Hippocampal formation (tissue), 2 donors: ENCODE measurements at regions not wholly inside any gene's neighbourhood (a gene's known extent, or its start where the extent isn't known, plus 50 kb on each side); places are given as distances from the start of the nearest gene placed in this dataset.
"Not testable (repeated sequence)": the region's sequence is repeated elsewhere in the genome, so short reads cannot be mapped to it uniquely, and the experiment has no call there.

Experiments
- DNase-seq, 2 donors: peaks; one replicate each; lab custom pipeline; 2025; lab: John Stamatoyannopoulos, UW

DNA sequence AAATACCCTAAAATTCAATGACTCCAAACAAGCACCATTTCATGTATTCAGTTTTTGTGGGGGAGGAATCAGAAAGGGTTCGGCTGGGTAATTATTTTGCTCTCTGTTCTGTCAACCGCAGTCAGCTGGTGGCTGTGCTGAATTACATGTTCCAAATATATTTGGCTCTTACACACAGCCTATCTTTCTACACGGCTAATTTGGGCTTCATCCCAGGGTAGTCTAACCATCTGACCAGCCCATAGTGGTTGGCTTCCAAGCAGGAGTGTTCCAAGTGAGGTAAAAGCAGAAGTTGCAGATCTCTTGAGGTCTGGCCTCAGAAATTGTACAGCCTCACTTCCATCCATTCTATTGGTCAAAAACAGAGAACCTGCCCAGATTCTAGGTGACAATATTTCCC is 760.8 kb upstream of the SEMA6D start:
- peak in 1 of 2 donors; percentile 2 for DNase-seq

DNA sequence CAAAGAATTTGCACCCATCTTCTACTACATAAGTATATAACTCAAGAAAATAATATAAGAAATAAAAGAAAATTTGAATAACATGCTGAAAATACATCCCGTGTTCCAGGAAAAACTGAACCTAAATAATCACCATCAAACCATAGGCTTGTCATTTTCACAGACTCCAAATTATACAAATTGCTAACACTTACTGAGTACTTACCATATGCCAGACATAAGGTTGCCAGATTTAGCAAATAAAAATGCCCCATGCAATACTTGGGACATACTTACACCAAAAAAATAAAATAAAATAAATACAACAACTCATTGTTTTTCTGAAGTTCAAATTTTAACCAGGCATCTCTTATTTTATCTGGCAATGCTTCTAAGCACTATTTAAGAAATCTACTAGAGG is 760.4 kb upstream of the SEMA6D start:
- DNase-seq: no peak

DNA sequence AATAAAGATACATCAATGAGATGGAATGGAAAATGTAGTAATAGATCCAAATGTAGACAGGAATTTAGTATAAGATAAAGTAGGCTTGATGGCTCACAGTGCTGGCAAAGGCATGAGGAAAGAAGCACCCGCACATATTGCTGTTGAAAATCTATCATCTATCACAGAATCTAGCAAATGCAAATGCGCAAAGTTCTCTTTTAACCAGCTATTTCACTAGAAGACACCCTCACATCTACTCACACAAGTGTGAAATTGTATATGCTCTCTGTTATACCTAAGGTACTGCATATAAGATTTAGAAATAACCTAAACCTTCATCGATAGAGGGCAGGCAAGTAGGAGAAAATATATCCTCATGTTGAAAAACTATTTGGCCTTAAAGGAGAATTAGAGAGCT is 756.7 kb upstream of the SEMA6D start:
- no peak for DNase-seq

DNA sequence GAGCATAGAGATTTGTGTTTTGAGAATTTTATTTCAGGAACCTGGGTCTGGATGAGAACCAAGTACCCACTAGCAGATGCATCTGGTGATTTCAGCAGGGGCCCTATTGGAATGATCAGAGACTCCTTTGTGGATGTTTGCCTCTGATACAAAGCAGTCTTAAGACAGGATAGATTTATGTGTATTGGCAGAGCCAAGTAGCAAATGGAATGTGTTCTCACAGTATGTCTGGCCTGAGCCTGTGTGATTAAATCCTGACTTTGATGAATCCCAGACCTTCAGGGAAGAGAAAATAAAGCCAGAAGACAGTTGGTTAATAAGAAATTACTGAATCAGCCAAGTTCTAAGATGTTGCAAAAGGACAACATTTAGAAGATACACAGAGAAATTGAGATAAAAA is 755.5 kb upstream of the SEMA6D start:
- no peak for DNase-seq

DNA sequence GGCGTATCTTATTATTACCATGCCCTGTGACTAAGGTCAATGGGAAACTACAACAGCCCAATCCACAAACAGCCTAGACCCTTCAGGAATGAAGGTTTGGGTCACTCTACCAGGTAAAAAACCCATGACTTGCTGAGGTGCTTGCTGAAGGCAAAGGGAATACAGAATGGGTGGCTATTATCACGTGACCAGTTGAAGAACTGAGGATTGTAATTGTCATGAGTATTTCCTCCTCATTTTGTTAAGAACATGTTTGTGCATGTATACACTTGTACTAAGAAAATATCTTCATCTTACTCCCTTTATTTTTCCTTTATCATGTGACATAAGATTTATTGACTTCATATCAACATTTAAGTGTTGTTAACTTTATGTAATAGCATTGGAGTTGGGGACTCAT is 729.2 kb upstream of the SEMA6D start:
- not testable (repeated sequence) for DNase-seq

DNA sequence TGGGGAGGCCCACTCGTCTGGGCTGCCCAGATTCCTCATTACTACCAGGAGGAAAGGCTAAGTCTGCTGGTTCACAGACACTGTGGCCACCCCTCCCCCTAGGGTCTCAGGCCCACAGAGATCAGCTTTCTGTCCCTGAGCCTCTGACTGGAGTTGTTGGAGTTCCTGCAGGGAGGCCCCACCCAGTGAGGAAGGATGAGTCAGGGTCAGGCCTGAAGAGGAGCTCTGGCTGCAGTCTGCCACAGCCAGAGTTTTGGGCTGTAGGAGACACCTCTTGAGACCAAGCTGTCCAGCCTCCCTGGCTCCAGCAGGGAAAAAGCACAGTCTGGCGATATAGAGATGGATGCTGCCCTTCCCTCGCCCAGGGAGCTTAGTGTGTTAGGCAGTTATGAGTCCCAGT is 720.9 kb upstream of the SEMA6D start:
- DNase-seq: no peak

DNA sequence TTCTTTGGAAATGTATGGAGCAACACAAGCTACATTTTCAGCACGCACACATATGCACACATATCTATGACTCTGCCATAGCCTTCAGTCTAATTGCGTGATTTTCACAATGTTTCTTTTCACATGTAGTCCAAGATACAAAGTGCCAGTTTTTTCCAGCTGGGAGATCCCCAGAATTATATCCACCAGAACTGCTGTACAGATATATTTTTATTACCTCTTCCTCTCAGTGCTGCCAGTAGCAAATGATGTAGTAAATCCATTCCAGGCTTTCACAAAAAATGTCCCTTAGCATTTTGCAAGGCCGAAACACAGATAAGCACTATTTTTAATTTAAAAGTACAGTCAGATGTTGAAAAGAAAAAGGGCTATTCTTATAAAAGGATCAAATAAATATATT is 719.8 kb upstream of the SEMA6D start:
- no peak for DNase-seq

DNA sequence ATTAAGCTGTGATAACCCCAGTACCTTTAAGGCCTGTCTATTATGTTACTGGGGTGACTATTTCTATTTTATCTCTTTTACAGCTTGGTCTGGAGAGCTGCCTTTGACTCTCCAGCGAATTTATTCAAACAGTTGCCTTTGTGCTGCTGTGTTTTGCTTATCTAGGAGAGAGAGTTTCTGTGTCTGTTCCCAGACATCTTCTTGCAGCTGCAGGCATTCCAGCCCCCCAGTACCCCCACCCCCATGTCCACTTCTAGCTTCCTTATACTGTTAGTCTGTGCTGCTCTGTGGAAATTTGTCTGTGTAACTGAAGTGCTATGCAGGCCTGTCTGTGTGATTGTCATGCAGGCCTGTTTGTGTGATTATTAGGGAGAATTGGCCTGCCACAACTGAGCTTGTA is 713.7 kb upstream of the SEMA6D start:
- DNase-seq: no peak

DNA sequence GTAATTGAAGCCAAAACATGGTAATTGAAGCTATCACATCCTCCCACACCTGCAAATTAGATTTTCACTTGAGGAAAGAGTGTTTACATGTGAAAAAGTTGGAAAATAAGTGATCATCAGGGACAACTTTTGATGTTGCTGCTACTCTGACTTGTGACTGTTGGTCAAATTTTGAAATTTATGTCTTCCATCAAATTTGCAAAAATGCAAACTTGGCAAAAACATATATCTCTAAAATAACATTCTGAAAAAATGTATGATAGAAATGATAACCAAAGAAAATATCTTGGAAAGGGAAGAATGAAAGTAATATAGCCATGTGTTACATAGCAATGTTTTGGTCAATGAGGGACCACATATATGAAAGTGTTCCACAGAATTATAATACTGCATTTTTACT is 703.9 kb upstream of the SEMA6D start:
- no peak for DNase-seq

DNA sequence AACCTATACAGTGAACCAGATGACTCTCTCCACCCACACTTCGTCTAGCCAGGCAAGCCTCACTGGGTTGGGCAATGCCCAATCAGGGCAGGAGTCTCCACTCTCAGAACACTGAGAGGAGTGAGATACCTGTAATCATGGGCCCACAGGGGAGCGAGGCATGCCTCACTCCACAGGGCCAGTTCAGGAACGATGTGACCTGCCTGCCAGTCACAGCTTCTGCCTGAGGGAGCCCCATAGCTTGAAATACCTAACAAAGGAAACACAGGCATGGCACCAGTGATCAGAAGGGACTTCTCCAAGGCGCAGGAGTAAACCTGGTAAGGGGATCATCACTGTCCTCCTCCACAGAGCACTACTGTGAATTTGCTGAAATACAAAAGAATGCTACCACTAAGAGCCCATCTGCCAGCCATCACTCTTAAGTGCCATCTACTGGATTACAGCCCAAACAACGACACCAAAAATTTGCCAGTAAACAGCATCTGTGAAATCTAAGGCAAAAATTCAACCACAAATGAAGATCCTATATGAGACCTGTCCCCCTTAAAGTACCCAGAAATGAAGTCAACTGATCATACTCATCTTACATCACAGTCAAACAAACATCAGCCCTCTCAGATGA is 689.9 kb upstream of the SEMA6D start:
- DNase-seq: no peak

DNA sequence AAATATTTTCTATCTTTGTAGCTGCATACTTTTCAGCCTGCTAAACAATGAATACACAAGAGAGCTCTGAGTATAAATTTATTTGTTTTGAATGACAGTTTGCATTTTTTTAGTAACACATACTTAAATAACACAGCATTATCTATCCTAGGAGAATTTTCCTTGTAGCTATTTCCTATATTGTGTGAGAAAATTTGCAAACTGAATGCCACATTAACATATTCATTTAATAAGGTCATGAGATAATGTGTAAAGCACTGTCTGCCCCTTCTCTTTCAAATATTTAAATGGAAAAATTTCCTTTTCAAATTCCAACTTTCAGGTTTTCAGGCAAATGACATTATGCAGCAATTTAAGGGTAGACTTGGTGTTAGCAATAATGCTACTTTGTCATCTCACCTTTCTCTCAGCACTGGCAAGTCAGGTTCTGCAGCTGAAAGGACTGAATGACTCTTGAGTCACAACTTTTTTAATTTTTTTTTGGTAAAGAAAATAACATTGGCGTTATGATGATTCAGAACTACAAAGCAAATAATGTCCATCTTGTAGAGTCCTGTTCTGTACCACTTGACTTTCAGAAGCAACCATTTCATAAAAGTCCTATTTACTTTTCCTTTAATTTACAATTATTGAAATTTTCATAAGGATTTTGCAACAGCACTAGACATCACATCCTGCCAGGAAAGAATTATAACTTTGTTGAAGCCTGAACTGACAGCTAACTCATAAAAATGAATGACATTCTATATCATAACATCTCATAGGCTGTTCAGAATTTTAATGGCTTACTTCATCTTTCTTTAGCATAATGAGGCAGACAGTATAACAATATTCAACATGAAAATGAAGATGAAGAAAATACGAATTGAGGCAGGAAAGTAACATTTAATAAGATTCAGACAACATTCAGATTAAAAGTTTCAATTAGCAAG is 681.6 kb upstream of the SEMA6D start:
- no peak for DNase-seq

DNA sequence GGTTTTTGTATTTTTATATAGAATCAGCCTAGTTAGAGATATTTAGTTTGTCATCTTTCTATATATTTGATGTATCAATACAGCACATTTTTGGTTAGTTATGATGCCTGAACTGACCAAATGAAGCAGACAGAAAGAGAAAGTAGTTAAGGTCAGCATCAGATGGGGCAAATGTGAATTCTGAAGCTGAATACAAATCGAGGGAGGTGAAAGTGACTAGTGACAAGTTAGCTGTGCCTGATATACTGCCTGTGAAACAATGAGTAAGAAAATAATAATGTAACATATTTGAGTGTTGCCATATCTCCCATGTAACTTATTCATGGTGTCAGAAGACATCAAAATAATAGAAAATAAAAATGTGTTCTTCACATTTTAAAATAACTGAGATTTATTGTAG is 680.3 kb upstream of the SEMA6D start:
- no peak for DNase-seq

DNA sequence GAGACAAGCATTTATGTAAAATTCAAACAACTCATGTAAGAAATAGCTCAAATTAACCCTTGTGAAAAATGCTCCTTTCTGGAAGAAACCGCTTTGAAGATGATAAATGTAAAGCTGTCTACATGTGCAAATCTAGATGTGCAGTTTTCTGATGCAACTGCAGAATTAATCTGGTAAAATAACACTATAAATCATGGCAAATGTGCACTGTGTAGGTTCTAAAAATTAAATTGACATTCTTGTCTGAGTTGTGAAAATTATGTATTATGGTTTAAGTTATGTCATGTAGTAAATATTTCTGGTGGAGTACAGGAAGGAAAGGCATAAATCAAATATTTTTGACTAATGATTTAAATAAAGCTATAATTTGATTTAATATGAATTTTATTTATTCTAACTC is 678.1 kb upstream of the SEMA6D start:
- DNase-seq: no peak

DNA sequence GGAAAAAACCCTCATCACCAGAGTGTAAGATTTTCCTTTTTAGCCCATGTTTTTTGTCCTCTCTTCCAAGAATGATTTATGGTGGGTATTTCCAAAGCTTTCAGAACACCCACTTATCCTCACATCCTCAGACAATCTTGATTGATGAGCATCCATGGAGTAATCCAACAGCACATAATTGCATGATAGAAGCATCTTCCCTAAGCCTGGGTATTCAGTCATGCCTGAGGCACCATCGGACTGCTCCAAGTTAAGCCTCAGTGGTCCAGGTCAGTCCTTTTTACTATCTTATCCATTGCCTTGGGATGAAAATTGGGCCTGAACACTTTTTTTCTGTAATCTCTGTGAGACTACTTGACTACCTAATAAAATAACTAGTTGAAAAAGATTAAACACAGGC is 676.0 kb upstream of the SEMA6D start:
- no peak for DNase-seq

DNA sequence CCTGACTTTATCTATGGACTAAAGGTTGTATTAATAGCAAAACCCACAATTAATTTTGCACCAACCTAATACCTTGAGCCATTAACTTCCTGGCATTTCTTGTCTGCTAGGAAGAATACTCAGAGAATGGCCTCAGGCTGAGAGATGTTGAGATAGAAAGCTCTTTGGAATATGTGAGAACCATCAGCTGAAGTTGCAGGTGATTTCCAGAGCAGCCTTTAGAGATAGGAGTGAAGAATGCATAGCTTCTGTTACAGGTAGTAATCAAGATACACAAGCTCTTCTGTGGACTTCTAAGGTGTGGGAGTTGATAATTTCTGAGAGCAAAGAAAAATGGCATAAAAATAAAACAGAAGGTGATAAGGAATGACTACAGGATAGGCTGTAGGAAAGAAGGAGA is 669.3 kb upstream of the SEMA6D start:
- DNase-seq: not testable (repeated sequence)

DNA sequence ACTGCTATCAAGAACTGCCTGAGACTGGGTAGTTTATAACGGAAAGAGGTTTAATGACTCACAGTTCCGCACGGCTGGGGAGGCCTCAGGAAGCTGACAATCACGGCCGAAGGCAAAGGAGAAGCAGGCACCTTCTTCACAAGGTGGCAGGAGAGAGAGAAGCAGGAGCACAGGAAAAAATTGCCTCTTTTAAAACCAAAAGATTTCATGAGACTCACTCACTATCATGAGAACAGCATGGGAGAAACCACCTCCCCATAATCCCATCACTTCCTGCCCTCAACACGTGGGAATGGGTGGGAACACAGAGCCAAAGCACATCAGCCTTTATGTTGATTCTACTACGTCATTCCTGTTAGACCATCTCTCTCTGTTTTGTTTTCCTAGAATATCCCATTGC is 650.9 kb upstream of the SEMA6D start:
- no peak for DNase-seq

DNA sequence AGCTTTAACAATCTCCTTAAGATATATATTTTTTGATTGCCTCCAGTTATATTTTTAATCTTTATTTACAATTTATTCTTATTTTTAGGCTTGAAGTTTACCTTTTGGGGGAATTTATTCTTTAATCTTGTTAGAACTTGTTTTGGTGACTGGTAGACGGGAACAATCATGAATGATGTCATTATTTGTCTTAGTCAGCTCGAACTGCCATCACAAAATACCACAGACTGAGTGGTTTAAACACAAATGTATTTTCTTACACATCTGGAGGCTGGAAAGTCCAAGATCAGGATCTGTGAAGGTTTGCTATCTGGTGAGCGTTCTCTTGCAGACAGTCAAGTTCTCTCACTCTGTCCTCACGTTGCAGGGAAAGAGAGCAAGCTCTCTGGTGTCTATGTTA is 639.5 kb upstream of the SEMA6D start:
- not testable (repeated sequence) for DNase-seq

DNA sequence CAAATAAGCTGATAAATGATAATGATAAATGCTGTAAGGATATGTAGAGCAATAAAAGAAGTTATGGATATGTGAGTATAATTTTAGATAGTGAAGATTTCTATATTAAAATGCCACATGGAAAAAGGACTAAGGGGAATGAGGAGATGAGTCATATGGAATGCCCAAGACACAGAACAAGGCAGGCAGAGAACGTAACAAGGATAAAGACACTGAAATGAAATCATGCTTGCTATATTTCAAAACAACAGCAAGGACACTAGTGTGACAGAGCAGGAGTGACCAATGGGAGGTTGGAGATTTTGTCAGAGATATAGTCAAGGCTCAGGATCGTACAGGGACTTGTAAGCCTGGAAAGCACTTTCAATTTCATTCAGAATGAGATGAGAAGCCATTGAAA is 621.5 kb upstream of the SEMA6D start:
- no peak for DNase-seq

DNA sequence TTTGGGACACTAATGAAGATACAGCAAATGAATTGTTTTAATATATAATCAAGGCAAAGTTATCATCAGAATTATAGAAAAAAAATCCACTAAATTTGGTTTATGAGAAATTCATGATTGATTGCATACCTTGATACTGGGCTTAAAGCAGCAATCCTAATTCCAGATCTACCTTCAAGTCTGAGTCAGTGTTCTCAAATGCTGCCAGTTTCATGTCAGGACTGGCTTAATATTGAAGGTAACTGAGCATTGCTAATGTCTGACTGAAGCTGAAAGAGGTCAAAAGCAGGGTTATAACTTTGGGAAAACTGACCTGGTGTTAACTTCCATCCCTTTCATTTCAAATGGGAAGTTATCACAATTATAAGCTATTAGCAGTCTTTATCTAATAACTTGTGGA is 618.8 kb upstream of the SEMA6D start:
- DNase-seq: not testable (repeated sequence)

DNA sequence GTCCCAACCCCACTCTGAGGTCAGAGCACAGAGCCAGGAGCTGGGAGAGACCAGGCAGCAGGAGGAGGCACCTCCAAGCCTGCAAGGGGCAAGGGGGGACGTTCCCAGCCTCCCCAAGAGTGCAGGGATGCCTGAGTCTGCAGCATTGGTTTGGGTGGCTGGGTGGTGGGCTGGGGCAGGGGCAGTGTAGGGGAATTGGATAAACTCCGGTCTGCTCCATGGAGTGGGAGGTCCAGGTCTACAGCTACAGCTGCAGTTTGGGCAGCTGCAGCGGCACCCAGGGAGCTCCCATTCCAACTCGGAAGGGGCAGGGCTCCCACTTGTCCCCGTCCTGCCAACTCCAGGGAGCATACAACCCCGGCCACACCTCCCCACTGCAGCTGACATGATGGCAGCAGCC is 617.5 kb upstream of the SEMA6D start:
- not testable (repeated sequence) for DNase-seq

DNA sequence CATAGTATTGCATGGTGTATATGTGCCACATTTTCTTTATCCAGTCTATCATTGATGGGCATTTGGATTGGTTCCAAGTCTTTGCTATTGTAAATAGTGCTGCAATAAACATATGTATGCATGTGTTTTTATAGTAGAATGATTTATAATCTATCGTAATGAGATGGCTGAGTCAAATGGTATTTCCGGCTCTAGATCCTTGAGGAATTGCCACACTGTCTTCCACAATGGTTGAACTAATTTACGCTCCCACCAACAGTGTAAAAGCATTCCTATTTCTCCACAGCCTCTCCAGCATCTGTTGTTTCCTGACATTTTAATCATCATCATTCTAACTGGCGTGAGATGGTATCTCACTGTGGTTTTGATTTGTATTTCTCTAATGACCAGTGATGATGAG is 608.5 kb upstream of the SEMA6D start:
- DNase-seq: not testable (repeated sequence)

DNA sequence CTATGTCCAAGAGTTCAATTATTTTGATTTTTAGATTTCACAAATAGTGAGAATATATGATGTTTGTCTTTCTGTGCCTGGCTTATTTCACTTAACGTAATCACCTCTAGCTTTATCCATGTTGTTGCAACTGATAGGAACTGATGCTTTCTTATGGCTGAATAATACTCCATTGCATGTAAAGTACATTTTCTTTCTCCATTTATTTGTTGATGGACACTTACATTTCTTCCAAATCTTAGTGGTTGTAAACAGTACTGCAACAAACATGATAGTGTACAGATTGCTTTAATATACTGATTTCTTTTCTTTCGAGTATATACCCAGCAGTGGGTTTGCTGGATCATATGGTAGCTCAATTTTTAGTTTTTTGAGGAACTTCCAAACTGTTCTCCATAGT is 600.6 kb upstream of the SEMA6D start:
- no peak for DNase-seq

DNA sequence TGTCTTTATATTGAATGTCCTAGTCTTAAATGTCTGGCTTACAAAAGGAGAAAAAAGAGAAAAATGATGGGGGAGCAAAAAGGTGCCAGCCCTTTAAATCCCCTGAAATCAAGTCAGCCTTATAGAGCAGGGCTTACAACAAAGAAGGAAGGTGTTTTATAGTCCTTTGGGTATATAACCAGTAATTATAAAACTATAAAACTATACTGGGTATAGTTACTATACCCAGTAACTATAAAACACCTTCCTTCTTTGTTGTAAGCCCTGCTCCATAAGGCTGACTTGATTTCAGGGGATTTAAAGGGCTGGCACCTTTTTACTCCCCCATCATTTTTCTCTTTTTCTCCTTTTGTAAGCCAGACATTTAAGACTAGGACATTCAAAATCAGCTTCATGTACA is 598.0 kb upstream of the SEMA6D start:
- DNase-seq: no peak
